GM23338 (cell line): ENCODE measurements at regions not wholly inside any gene's neighbourhood (a gene's known extent, or its start where the extent isn't known, plus 50 kb on each side); places are given as distances from the start of the nearest gene placed in this dataset.

Source experiments
- ATAC-seq: fragments of 200-7000 bp; cut with Tn5 transposase; 3 replicates; pipeline ENCODE4 v1.9.1; 2020
- DNase-seq: peaks from one replicate; pipeline ENCODE4 v3.0.0-alpha.2; 2015; ENCODE audit warnings: low spot score
- H2AFZ ChIP-seq: fragments of 200-600 bp; sonication (generic); 2 replicates; pipeline ENCODE4 v1.8.0; 2016; ENCODE audit warnings: antibody characterized with exemption, mild to moderate bottlenecking, moderate library complexity
- H3F3A ChIP-seq: fragments of 200-600 bp; sonication (generic); replicated peaks from 2 replicates; pipeline ENCODE4 v1.8.0; 2017; ENCODE audit warnings: antibody characterized with exemption, mixed run types, low read depth
- H3K27ac ChIP-seq: fragments of 200-600 bp; sonication (generic); 2 replicates; pipeline ENCODE4 v1.6.1; 2016; ENCODE audit warnings: low read depth
- H3K27me3 ChIP-seq: fragments of 200-600 bp; sonication (generic); 2 replicates; pipeline ENCODE4 v1.8.0; 2016; ENCODE audit warnings: mild to moderate bottlenecking, mixed run types, moderate library complexity; ENCODE audit not compliant: insufficient read depth
- H3K36me3 ChIP-seq: fragments of 200-600 bp; sonication (generic); 2 replicates; pipeline ENCODE4 v1.8.0; 2016; ENCODE audit warnings: mild to moderate bottlenecking; ENCODE audit not compliant: insufficient read depth
- H3K4me1 ChIP-seq: fragments of 200-600 bp; sonication (generic); 2 replicates; pipeline ENCODE4 v1.8.0; 2016; ENCODE audit warnings: mild to moderate bottlenecking, moderate library complexity; ENCODE audit not compliant: insufficient read depth
- H3K4me2 ChIP-seq: fragments of 200-600 bp; sonication (generic); 2 replicates; pipeline ENCODE4 v1.7.1; 2017; ENCODE audit warnings: mixed run types
- H3K4me3 ChIP-seq: fragments of 200-600 bp; sonication (generic); 2 replicates; pipeline ENCODE4 v1.6.1; 2016; ENCODE audit warnings: mixed run types
- H3K79me2 ChIP-seq: fragments of 200-600 bp; sonication (generic); replicated peaks from 2 replicates; pipeline ENCODE4 v1.8.0; 2017; ENCODE audit warnings: mild to moderate bottlenecking; ENCODE audit not compliant: insufficient read depth
- H3K9me2 ChIP-seq: fragments of 200-600 bp; sonication (generic); 2 replicates; pipeline ENCODE4 v1.8.0; 2017; ENCODE audit not compliant: insufficient read depth
- H4K20me1 ChIP-seq: fragments of 200-600 bp; sonication (generic); replicated peaks from 2 replicates; pipeline ENCODE4 v1.8.0; 2017; ENCODE audit warnings: mild to moderate bottlenecking; ENCODE audit not compliant: insufficient read depth
- H3K27ac Mint-ChIP-seq: 2 replicates; pipeline ENCODE4 v1.8.0; 2020; ENCODE audit warnings: inconsistent platforms, mild to moderate bottlenecking, moderate library complexity, mixed read lengths
- H3K27me3 Mint-ChIP-seq: 3 replicates; pipeline ENCODE4 v1.8.0; 2022; ENCODE audit warnings: low read depth, mild to moderate bottlenecking, moderate library complexity, mixed read lengths, inconsistent platforms; ENCODE audit not compliant: insufficient read depth, poor library complexity
- H3K36me3 Mint-ChIP-seq: 3 replicates; pipeline ENCODE4 v1.8.0; 2021; ENCODE audit warnings: low read depth, mild to moderate bottlenecking, inconsistent platforms, moderate library complexity, mixed read lengths
- H3K4me1 Mint-ChIP-seq: 3 replicates; pipeline ENCODE4 v1.8.0; 2020; ENCODE audit warnings: mild to moderate bottlenecking, inconsistent platforms, mixed read lengths
- H3K4me3 Mint-ChIP-seq: 3 replicates; pipeline ENCODE4 v1.8.0; 2021; ENCODE audit warnings: moderate library complexity, mild to moderate bottlenecking, inconsistent platforms, mixed read lengths
- H3K9me3 Mint-ChIP-seq: 3 replicates; pipeline ENCODE4 v1.8.0; 2020; ENCODE audit warnings: moderate library complexity, mild to moderate bottlenecking, inconsistent platforms, mixed read lengths
- CREB1 ChIP-seq: fragments of 250-450 bp; sonication (Bioruptor Pico); IDR thresholded peaks from 2 replicates; pipeline ENCODE4 v1.5.0; 2020; ENCODE audit warnings: low read depth, mild to moderate bottlenecking, moderate library complexity
- CTCF ChIP-seq, 2 experiments: fragments of 200-600 bp in 1 of 2; sonication (generic) in 1 of 2; conservative IDR thresholded peaks; 2 replicates each; pipeline versions ENCODE4 v1.5.1 to v1.6.1; 2016 to 2017; ENCODE audit warnings: antibody characterized with exemption in 2 of 2, low read depth in 2 of 2, mild to moderate bottlenecking in 2 of 2, moderate library complexity in 1 of 2
- ETS1 ChIP-seq: IDR thresholded peaks from 2 replicates; pipeline ENCODE4 v1.6.1; 2016; ENCODE audit warnings: antibody characterized with exemption
- EZH2 ChIP-seq: fragments of 200-600 bp; sonication (generic); IDR thresholded peaks from one replicate; pipeline ENCODE4 v1.8.0; 2017; ENCODE audit warnings: antibody characterized with exemption, mild to moderate bottlenecking, low read depth; ENCODE audit not compliant: unreplicated experiment
- EZH2phosphoT487 ChIP-seq: fragments of 200-600 bp; sonication (generic); IDR thresholded peaks from one replicate; pipeline ENCODE4 v1.8.1; 2018; ENCODE audit warnings: antibody characterized with exemption; ENCODE audit not compliant: unreplicated experiment
- JUNB ChIP-seq: IDR thresholded peaks from one replicate; pipeline ENCODE4 v1.6.1; 2016; ENCODE audit warnings: antibody characterized with exemption; ENCODE audit not compliant: unreplicated experiment
- NANOG ChIP-seq: IDR thresholded peaks from 2 replicates; pipeline ENCODE4 v1.6.1; 2016; ENCODE audit warnings: antibody characterized with exemption, borderline replicate concordance
- POLR2AphosphoS5 ChIP-seq: IDR thresholded peaks from 2 replicates; pipeline ENCODE4 v1.6.1; 2016; ENCODE audit warnings: antibody characterized with exemption, low read depth
- REST ChIP-seq: IDR thresholded peaks from one replicate; pipeline ENCODE4 v1.6.1; 2018; ENCODE audit warnings: antibody characterized with exemption; ENCODE audit not compliant: unreplicated experiment
- STAT1 ChIP-seq: IDR thresholded peaks from one replicate; pipeline ENCODE4 v1.6.1; 2016; ENCODE audit warnings: antibody characterized with exemption; ENCODE audit not compliant: unreplicated experiment
- ZNF114 ChIP-seq: fragments of 250-450 bp; sonication (Bioruptor Pico); IDR thresholded peaks from 2 replicates; pipeline ENCODE4 v1.5.0; 2020; ENCODE audit warnings: mild to moderate bottlenecking, moderate library complexity
- ZNF331 ChIP-seq: fragments of 250-450 bp; sonication (Bioruptor Pico); IDR thresholded peaks from 2 replicates; pipeline ENCODE4 v1.5.0; 2020; ENCODE audit warnings: low read depth, mild to moderate bottlenecking, moderate library complexity
- ZNF462 ChIP-seq: fragments of 250-450 bp; sonication (Bioruptor Pico); IDR thresholded peaks from 2 replicates; pipeline ENCODE4 v1.5.0; 2020; ENCODE audit warnings: mild to moderate bottlenecking, moderate library complexity

GRCh38 chr1:67979532-67979931 lies 70.9 kb downstream of the DIRAS3 start:
- Histone ChIP-seq H4K20me1 (no peaks in the 10 kb centered on the region), H3K79me2 (no peaks in the 10 kb centered on the region), H3F3A (no peaks in the 10 kb centered on the region), H3K4me2 (no peak overlapping the region), H3K27ac (no peak overlapping the region), H3K4me1 (no peaks in the 10 kb centered on the region), H3K9me2 (peaks cover 4% of the 10 kb centered on the region; the same call in 1 of the 2 replicates), H3K4me3 (no peak overlapping the region), H3K36me3 (no peaks in the 10 kb centered on the region), H2AFZ (no peak overlapping the region), H3K27me3 (no peaks in the 10 kb centered on the region)
- no peak overlapping the region for H3K4me3 Mint-ChIP-seq
- H3K36me3 Mint-ChIP-seq = no peaks in the 10 kb centered on the region
- H3K4me1 Mint-ChIP-seq = peaks cover 2% of the 10 kb centered on the region
- H3K27ac Mint-ChIP-seq = no peak overlapping the region
- no peaks in the 10 kb centered on the region for H3K9me3 Mint-ChIP-seq
- ATAC-seq (no peak), DNase-seq (no peak)
- no peak for TF ChIP-seq EZH2phosphoT487
- no peak for TF ChIP-seq NANOG
- no peak for TF ChIP-seq ZNF114 (CRISPR knock-in tag)
- no peak for TF ChIP-seq ETS1
- TF ChIP-seq ZNF331 (CRISPR knock-in tag) = no peak
- no peak for TF ChIP-seq REST
- TF ChIP-seq EZH2 = no peak
- no peak for TF ChIP-seq CREB1 (CRISPR knock-in tag)
- TF ChIP-seq JUNB = no peak
- TF ChIP-seq STAT1 = no peak
- no peak for TF ChIP-seq CTCF (conservative IDR thresholded peaks at IDR 0.05; ENCODE audit: low read depth in 2 of 2)
- no peak for TF ChIP-seq POLR2AphosphoS5
- TF ChIP-seq ZNF462 (CRISPR knock-in tag) = no peak
- no peaks in the 10 kb centered on the region for H3K27me3 Mint-ChIP-seq
